ENCODE measurements at regions not wholly inside any gene's neighbourhood (a gene's known extent, or its start where the extent isn't known, plus 50 kb on each side); places are given as distances from the start of the nearest gene placed in this dataset.
"Not testable (repeated sequence)": the region's sequence is repeated elsewhere in the genome, so short reads cannot be mapped to it uniquely, and the experiment has no call there.

DNA sequence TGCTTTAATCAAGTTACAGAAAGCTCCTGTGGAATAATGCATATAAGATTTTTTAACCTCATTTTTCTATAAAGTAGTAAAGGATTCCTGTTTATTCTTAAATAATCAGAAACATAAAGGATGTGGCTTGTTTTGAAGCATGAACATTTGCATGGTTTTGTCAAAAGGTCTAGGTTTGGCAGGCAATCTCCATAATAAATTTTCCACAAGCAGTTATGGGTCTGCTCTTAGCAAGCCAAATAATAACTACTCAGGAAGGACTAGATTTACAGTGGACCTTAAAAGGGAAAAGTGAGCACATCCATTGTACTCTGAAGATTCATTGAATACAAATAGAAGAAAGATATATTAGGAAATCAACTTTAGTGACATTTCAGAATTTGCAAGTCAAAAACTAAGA lies 407.3 kb upstream of the CBLB start:
- no peak for DNase-seq

DNA sequence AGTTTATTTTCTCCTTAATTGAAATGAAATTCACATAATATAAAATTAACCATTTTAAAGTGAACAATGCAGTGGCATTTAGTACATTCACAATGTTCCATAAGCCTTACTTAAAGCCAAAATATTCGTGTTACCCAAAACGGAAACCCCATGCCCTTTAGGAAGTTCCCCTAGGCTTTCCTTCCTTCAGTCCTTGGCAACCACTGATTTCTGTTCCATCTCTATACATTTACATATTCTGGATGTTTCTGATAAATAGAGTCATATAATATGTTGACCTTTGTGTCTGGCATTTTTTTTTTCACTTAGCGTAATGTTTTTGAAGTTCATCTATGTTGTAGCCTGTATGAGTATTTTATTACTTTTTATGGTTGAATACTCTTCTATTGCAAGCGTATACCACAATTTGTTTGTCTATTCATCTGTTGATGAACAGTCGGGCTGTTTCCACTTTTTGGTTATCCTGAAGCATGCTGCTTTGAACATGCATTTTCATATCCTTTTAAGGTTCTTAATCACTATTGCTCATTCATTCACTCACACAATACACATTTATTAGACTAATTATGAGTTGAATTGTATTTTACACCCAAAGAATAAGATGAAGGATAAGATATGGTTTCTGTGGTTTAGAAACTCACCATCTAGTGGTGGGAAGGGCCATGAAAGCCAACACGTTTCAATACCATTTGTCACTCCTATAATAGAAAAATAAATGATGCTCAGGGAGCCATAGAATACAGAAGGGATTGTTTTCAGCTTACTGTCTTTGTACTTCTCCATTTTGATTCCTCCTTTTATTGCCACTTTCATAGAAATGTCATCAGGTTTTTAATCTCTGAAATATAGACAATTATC lies 408.2 kb upstream of the CBLB start:
- DNase-seq = no peak

DNA sequence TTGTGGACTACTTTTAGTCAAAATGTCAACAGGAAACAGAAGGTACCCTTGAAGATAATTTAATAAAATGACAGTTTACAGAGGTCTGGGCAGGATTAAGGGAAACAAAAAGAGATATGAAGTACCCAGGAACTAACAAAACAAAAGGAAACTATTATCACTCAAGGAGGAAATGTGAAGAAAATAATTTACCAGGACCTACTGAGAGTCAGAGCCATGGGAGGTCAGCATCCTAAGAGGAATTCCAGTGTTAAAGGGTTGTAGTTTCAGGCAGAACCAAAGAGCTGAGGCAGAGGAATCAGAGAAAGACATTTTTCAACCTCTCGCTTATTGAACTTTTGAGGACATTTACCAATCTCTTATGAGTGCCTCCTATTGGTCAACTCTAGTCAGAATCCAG lies 408.9 kb upstream of the CBLB start:
- DNase-seq = no peak

DNA sequence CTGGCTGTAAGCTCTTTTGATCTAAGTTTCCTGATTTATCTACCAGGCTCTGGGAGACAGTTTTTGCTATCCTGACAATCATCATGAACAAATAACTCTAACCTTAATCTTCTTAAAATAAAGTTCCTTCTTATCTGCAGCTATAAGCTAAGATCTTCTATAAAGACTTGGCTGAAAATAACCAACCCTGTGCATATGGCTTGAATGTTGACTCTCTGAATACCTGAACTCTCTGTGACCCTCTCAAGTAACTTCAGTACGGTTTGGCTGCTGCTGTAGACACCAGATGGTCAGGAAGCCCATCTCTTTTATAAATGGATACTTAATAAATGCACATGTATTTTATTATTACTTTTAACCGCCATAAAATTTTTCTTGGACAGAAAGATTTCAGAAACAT lies 412.4 kb upstream of the CBLB start:
- no peak for DNase-seq

DNA sequence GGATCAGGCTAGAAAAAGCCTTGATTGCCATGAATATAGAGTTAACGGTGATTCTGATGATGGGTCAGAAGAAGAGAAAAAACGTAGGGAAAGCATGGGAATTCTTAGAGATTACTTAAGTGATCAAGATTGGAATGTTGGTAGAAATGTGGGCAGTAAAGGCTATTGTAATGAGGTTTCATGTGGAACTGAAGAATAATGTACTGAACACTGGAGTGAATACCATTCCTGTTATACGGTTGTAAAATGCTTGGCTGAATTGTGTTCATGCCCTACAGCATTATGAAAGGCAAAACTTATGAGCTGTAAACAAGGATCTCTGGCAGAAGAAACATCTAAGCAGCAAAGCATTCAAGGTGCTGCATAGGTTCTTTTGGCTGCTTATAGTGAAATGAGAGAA lies 414.1 kb upstream of the CBLB start:
- no peak for DNase-seq

DNA sequence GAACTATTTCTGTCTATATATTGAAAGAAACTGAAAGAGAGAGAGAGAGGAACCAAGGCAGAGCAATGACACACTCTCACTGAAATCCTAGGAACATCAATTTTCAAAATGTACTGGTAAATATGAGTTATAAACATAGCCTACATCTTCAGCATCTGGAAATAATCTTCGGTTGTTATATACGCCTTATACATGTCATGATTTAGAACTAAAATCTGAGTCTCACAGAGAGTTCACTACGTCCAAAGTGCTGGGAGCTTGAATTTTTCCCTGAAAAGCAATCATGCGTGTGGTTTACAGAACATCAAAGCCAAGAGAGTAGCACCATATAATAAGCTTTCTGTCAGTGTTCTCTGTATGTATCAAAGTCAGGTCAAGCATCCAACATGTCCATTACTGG lies 420.0 kb upstream of the CBLB start:
- DNase-seq = no peak

DNA sequence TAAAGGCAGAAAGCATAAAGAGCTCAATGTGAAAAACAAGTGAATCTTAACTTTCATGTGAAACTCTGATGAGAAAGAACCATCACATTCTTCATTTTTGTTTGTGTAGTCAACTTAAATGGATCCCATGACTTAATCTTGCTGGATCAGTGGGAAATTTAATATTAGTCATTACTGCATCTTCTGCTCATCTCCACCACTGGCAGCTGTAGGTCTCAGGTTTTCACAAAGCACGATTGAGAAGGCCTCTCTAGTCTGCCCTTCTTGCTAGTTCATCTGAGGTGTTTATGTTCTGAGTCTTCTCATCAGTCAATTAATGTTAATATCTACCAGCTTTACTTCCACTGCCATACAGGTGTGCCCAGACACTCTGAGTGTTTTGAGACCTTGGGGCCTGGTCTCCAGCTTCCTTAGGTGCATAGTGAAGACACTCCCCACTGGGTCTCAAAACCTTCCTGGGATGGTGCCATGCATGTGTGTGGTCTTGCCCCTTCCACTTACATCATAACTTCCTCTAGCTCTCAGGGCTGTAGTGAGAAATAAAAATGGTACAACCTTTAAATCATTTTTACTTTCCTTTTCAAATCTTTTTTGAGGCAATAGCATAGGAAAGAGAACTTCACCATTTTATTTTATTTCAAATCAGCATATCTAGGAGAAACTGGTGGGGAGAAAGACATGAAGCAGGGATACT lies 421.6 kb upstream of the CBLB start:
- no peak for DNase-seq

DNA sequence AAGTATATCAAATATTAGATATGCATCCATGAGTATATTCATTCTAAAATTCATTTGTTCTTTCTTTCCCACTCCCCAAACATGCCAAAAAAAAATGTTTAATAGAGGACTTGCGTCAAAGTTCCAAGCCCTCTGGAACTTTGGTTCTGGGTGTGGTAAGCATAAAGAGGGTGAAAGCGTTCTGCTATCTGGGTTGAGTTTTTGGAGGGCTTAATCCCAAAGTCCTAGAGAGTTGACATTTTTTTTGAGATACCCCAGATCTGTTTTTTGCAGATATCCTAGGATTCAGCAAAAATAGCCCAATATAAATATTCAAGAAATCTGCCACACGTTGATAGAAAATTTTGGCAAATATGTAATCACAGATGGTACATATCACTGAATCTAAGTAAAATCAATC lies 424.3 kb upstream of the CBLB start:
- DNase-seq = no peak

DNA sequence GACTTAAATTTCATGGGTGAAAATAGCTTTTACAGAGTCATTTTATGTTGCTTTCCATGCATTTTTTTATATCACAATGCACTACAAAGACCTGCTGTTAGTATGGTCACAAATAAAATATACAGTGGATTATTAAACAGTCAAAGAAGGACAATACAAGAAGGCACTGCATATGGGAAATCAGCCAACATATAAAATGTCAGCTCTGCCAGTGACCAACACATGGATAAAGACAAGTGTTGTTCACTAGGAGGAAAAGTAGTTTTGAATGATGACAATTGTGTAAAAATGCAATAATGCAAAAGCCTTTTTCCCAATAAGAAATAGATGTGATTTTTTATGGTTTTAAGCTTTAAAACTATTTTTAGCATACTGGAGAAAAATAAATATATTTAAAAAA lies 425.3 kb upstream of the CBLB start:
- DNase-seq = no peak

DNA sequence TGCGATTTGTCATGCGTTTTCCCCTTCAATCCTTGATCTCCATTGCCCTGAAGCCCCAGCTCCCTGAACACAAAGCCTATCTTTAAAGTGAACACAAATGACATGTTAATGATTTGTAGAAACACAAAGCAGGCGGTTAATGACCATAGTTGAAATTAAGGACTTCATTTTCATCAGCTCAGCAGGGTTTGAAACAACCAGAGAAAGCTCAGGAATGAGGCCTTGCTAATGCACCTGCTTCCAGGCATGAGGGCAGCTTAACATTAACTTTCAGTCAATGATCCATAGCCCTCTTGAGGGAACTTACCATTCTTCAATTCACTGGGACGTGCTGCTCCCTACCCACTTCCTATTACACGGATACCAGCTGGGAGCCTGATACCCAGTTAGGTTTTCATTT lies 427.2 kb upstream of the CBLB start:
- no peak for DNase-seq

DNA sequence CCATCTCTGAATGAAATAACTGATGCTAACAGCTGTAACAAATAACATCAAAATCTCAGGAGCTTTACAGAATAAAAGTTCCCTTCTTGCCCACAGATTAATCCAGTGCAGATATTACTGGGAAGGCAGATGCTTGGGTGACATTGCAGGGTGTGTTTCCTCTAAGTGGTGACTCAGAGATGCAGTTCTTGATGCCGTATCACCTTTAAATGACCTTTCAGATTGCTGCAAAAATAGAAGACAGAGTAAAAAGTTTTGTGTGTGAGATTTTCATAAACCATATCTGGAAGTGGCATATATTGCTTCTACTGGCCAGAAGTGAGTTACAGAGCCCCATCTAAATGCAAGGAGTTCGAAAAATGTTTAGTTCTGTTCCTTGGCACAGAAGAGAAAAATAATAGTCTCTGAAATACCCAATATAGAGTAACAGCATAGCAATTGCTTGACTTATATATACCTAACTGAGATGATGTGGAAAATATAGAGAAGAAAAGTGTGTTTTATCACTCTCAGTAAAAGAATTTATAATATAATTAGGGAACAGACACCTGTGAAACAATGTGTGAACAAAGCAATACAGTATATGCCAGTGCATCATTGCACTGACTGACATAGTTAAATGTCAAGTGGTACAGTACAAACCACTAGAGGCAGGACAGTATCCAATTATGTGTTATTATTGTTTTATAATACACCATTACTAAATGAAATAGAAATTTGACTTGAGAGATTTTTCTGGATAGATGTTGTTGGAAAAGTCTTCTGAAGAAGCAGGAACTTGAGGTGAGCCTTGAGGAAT lies 430.7 kb upstream of the CBLB start:
- peak; percentile 36 for DNase-seq

DNA sequence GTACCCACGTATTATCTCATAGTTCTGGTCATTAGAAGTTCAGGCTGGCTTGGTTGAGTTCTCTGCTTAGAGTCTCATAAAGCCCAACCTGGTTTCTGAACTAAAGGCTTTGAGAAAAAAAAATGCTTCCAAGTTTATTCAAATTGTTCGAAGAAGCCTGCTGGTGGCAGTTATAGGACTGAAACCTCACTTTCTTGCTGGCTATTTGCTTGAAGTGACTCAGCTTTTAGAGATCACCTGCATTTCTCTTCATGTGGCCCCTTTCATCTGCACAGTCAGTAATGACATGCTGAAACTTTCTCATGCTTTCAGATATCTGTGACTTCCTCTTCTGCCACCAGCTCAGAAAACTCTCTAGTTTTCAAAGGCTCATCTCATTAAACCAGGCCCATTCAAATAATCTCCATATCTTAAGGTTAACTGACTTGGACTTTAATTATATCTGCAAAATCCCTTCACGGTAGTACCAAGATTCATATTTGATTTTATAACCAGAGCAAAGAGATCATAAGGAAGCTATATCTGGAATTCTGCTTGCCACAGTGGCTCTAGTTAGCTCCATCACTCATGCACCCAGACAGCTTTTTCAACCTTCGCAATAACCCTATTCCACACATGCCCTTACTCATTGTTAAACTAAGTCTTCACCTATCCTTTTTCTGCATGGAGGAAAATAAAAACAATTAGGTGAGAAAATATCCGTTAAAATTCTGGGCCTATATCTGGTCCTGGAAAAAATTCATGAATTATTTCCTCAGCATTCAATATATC lies 433.8 kb upstream of the CBLB start:
- DNase-seq = no peak

DNA sequence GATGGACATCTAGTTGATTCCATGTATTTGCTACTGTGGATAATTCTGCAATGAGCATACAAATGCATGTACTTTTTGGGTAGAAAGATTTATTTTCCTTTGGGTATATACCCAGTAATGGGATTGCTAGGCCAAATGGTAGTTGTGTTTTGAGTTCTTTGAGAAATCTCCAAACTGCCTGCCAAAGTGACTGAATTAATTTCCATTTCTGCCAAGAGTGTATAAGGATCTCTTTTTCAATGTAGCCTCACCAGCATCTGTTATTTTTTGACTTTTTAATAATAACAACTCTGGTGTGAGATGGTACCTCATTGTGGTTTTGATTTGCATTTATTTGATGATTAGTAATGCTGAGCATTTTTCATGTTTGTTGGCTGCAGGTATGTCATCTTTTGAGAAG lies 435.0 kb upstream of the CBLB start:
- no peak for DNase-seq

DNA sequence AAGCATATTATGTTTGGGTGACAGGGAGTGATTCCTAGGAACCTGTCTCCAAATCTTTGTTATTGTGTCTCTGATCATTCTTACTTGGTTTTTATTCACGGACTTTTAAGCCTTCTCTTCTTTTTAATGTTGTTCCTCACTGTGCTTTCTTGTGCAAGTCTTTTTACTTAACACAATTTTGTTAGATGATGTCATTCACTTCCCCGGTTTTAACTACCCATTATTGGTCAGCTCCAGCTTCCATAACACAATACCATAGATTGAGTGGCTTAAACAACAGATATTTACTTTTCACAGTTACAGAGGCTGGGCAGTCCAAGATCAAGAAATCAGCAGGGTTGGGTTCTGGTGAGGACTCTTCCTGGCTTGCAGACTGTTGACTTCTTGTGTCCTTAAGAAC lies 436.3 kb upstream of the CBLB start:
- DNase-seq = peak; percentile 5

DNA sequence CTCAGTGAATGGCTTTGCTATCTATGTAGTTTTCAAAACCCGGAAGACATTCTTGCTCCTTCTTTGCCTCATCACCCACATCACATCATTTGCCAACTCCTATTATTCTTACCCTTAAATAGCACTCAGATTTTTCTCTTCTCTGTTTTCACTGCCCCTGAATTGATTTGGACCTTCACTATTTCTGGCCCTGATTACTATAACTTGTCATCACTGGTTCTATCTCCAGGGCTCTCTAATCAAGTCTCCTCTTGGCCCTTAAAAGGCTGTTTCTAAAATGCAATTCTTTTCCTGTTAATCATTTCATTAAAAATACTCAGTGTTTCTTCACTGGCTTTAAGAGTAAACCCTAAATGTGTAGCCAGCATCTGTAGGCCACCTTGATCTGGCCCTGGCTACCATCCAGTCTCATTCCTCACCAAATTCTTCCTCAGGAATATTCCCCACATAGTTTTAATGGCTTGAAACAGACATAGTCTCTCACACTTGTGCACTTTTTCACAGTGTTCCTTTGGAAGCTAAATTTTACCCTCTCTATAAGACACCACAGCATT lies 437.1 kb upstream of the CBLB start:
- no peak for DNase-seq

DNA sequence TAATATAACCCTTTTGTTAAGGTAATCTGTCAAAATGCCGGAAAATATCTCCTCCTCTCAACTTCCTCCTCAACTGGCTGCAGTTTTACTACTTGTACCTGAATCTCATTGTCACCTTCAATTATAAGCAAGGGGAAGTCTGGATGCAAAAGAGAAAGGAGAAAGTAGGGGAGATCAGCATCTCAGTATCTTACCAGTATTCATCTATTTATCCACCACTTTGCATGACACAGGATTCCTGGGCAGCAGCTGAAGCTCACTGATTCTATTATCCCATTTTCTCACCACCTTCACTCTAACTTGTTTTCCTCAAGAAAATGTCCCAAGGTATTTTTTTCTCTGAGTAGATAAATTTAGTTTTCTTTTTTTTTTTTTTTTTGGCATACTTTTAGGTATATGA lies 440.5 kb upstream of the CBLB start:
- no peak for DNase-seq

DNA sequence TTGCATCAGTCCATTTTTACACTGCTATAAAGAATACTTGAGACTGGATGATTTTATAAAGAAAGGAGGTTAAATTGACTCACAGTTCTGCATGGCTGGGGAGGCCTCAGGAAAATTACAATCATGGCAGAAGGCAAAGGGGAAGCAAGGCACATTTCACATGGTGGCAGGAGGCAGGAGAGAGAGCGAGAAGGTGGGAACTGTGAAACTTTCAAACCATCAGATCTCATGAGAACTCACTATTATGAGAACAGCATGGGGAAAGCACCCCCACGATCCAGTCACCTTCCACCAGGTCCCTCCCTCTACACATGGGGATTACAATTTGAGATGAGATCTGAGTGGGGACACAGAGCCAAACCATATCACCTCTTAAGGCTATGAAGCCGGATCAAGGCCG lies 441.0 kb upstream of the CBLB start:
- not testable (repeated sequence) for DNase-seq

DNA sequence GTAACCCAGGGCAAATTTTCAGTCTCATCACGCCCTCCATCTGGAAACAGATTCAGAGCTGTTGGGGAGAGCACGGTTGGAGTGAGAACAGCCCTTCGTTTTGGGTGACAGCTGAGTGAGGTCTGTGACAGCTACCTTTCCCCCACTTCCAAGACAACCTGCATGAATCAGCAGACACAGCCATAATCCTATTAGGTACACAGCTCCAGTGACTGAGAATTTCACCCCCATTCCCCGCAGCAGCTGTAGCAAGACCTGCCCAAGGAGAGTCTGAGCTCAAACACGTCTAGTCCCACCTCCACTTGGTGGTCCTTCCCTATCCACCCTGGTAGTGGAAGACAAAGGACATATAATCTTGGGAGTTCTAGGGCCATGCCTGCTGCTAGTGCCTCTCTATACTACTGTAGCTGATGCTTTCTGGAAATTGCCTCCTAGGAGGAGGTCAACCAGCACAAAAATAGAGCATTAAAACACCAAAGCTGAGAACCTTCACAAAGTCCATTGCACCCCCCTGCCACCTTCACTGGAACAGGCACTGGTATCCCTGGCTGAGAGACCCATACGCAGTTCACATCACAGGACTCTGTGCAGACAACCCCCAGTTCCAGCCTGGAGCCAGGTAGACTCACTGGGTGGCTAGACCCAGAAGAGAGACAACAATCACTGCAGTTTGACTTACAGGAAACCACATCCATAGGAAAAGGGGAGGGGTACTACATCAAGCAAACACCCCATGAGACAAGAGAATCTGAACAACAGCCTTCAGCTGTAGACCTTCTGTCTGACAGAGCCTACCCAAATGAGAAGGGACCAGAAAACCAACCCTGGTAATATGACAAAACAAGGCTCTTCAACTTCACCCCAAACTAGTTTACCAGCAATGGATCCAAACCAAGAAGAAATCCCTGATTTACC lies 448.6 kb upstream of the CBLB start:
- DNase-seq = no peak

DNA sequence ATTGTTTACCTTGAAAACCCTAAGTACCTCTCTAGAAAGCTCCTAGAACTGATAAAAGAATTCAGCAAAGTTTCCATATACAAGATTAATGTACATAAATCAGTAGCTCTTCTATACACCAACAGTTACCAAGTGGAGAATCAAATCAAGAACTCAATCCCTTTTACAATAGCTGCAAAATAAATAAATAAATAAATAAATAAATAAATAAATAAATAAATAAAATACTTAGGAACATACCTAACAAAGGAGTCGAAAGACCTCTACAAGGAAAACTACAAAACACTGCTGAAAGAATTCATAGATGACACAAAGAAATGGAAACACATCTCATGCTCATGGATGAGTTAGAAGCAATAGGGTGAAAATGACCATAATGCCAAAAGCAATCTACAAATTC lies 452.6 kb upstream of the CBLB start:
- not testable (repeated sequence) for DNase-seq

DNA sequence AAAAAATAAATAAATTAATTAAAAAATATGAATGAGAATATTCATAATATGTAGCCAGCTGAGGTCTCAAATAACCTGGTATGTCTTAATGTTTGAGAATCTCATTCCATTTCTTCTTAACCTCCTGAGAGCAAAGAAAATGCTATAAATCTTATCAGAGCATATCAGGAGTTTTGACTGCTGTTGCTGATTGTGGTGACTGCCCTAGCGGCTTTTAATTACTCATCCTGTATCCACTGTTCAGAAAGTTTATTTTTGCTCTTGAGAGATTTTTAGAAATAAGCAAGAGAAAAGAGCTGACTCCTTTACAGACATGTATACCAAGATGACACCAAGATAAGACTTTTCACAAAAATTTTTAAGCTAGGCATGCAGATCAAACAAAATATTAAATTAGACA lies 454.8 kb upstream of the CBLB start:
- DNase-seq = no peak

DNA sequence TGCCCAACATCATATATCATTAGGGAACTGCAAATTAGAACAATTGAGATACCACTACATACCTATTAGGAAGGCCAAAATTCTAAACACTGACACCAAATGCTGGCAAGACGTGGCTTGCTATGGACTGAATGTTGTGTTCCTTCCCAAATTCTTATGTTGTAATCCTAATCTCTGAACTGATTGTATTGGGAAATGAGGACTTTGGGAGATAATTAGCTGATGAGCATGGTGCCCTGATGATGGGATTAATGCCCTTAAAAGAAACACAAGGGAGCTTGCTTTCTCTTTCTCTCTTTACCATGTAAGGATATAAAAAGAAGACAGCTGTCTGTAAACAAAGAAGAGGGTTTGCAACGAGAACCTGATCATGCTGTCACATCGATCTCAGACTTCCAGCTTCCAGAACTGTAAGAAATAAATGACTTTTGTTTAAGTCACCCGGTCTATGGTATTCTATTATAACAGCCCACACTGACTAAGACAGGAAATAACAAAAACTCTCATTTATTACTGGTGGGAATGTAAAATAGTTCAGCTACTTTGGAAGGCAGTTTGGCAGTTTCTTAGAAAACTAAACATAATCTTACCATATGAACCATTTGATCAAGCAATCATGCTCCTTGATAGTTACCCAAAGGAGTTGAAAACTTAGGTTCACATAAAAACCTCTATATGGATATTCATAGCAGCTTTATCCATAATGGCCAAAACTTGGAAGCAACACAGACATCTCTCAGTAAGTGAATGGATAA lies 458.3 kb upstream of the CBLB start:
- peak; percentile 30 for DNase-seq
